ENCODE measurements at regions not wholly inside any gene's neighbourhood (a gene's known extent, or its start where the extent isn't known, plus 50 kb on each side); places are given as distances from the start of the nearest gene placed in this dataset.

GRCh38 chr20:12055161-12055560, 137.5 kb downstream of the BTBD3 start:
- Histone ChIP-seq H3K36me3 (ENCODE audit: insufficient read depth) (no peaks in the 10 kb centered on the region), H3K4me3 (IDR thresholded peaks at IDR 0.05; ENCODE audit: insufficient read depth, low read depth, low read length) (no peak overlapping the region), H3K27ac (no peak overlapping the region), H3K4me2 (no peak overlapping the region), H2AFZ (ENCODE audit: low read depth) (no peak overlapping the region), H3K79me2 (ENCODE audit: insufficient read depth, low read depth) (no peaks in the 10 kb centered on the region), H4K20me1 (ENCODE audit: insufficient read depth) (no peaks in the 10 kb centered on the region), H3K27me3 (ENCODE audit: insufficient read depth, low read depth) (no peaks in the 10 kb centered on the region), H3K9ac (no peak overlapping the region), H3K4me1 (ENCODE audit: low read depth, poor library complexity, severe bottlenecking) (peaks cover 12% of the 10 kb centered on the region)
- TF ChIP-seq CTCF (conservative IDR thresholded peaks at IDR 0.05; ENCODE audit: low read depth, low read length), result no peak

DNA sequence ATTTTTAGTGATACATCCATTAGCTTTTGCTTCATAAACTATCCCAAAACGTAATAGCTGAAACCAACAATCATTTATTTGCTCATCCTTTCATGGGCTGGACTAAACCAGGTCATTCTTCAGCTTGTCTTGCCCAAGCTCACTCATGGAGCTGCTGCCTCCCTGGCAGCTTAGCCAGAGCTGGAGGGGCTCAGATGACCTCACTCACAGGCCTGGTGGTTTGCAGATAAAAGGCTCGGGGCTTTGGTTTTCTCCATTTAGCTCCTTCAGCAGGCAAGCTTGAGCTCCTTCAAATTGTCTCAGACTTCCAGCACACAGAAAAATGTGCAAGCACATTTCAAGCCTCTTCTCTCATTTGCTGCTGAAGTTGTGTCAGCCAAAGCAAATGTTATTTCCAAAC, 139.1 kb downstream of the BTBD3 start:
- Histone ChIP-seq H3K27me3 (ENCODE audit: insufficient read depth, low read depth) (no peaks in the 10 kb centered on the region), H3K79me2 (ENCODE audit: insufficient read depth, low read depth) (no peaks in the 10 kb centered on the region), H2AFZ (ENCODE audit: low read depth) (no peak overlapping the region), H3K27ac (no peak overlapping the region), H3K4me2 (no peak overlapping the region), H3K4me3 (IDR thresholded peaks at IDR 0.05; ENCODE audit: insufficient read depth, low read depth, low read length) (no peak overlapping the region), H3K9ac (no peak overlapping the region), H4K20me1 (ENCODE audit: insufficient read depth) (no peaks in the 10 kb centered on the region), H3K36me3 (ENCODE audit: insufficient read depth) (no peaks in the 10 kb centered on the region), H3K4me1 (ENCODE audit: low read depth, poor library complexity, severe bottlenecking) (peaks cover 12% of the 10 kb centered on the region)
- TF ChIP-seq CTCF (conservative IDR thresholded peaks at IDR 0.05; ENCODE audit: low read depth, low read length), result no peak

DNA sequence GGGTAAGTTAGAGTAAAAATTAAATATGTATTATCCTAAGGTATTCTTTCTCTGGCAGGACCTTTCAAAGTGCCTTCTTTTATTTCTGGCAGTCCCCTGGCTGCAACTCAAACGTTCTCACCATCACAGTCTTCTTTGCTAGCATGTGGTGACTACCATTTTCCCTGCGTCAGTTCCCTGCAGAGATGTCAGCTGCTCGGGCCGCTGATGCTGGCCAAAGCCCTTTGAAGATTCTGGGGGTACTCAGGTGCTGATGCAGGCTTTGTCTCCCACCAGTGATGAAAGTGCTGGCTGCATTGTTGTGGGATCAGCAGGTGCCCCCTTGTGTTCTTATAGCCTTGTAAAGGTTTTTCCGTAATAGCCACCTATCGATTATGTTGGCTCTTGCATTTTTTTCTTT, 140.1 kb downstream of the BTBD3 start:
- Histone ChIP-seq H3K27me3 (ENCODE audit: insufficient read depth, low read depth) (no peaks in the 10 kb centered on the region), H4K20me1 (ENCODE audit: insufficient read depth) (no peaks in the 10 kb centered on the region), H3K4me3 (IDR thresholded peaks at IDR 0.05; ENCODE audit: insufficient read depth, low read depth, low read length) (no peak overlapping the region), H2AFZ (ENCODE audit: low read depth) (no peak overlapping the region), H3K27ac (no peak overlapping the region), H3K9ac (no peak overlapping the region), H3K4me2 (no peak overlapping the region), H3K79me2 (ENCODE audit: insufficient read depth, low read depth) (no peaks in the 10 kb centered on the region), H3K4me1 (ENCODE audit: low read depth, poor library complexity, severe bottlenecking) (peaks cover 10% of the 10 kb centered on the region), H3K36me3 (ENCODE audit: insufficient read depth) (no peaks in the 10 kb centered on the region)
- no peak for TF ChIP-seq CTCF (conservative IDR thresholded peaks at IDR 0.05; ENCODE audit: low read depth, low read length)

GRCh38 chr20:12058216-12058615, 140.5 kb downstream of the BTBD3 start:
- no peaks in the 10 kb centered on the region for H3K36me3 ChIP-seq (ENCODE audit: insufficient read depth)
- no peak for TF ChIP-seq CTCF (conservative IDR thresholded peaks at IDR 0.05; ENCODE audit: low read depth, low read length)
- no peak overlapping the region for H3K27ac ChIP-seq
- no peaks in the 10 kb centered on the region for H4K20me1 ChIP-seq (ENCODE audit: insufficient read depth)
- H3K79me2 ChIP-seq (ENCODE audit: insufficient read depth, low read depth), result no peaks in the 10 kb centered on the region
- no peak overlapping the region for H2AFZ ChIP-seq (ENCODE audit: low read depth)
- H3K4me2 ChIP-seq, result no peak overlapping the region
- no peaks in the 10 kb centered on the region for H3K27me3 ChIP-seq (ENCODE audit: insufficient read depth, low read depth)
- peaks cover 5% of the 10 kb centered on the region for H3K4me1 ChIP-seq (ENCODE audit: low read depth, poor library complexity, severe bottlenecking)
- no peak overlapping the region for H3K9ac ChIP-seq
- H3K4me3 ChIP-seq (IDR thresholded peaks at IDR 0.05; ENCODE audit: insufficient read depth, low read depth, low read length), result no peak overlapping the region

DNA sequence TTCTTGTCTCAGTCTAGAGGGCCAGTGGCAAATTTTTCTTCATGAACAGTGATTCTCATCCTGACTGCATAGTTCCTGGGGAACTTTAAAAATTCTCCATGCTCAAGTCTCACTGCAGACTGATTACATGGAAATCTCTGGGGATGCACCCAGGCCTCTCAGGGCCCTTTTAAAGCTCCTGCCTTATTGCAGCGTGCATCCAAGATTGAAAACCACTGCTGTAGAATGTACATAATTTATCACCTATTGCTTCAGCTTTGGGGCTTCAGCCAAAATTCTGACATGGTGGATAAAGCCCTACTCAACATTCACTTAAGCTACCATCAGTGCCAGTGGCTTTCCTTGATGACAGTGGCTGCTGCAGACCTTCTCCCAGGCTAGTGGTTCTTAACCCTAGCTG, 143.8 kb downstream of the BTBD3 start:
- no peak overlapping the region for H3K4me3 ChIP-seq (IDR thresholded peaks at IDR 0.05; ENCODE audit: insufficient read depth, low read depth, low read length)
- no peaks in the 10 kb centered on the region for H3K27me3 ChIP-seq (ENCODE audit: insufficient read depth, low read depth)
- H2AFZ ChIP-seq (ENCODE audit: low read depth), result no peak overlapping the region
- no peak overlapping the region for H3K9ac ChIP-seq
- H3K27ac ChIP-seq, result no peak overlapping the region
- no peaks in the 10 kb centered on the region for H3K36me3 ChIP-seq (ENCODE audit: insufficient read depth)
- no peaks in the 10 kb centered on the region for H4K20me1 ChIP-seq (ENCODE audit: insufficient read depth)
- no peaks in the 10 kb centered on the region for H3K79me2 ChIP-seq (ENCODE audit: insufficient read depth, low read depth)
- H3K4me2 ChIP-seq, result no peak overlapping the region
- no peak for TF ChIP-seq CTCF (conservative IDR thresholded peaks at IDR 0.05; ENCODE audit: low read depth, low read length)
- H3K4me1 ChIP-seq (ENCODE audit: low read depth, poor library complexity, severe bottlenecking), result no peaks in the 10 kb centered on the region

All from KMS-11 (cell line).